ENCODE measurements at regions not wholly inside any gene's neighbourhood (a gene's known extent, or its start where the extent isn't known, plus 50 kb on each side); places are given as distances from the start of the nearest gene placed in this dataset.

GRCh38 chr4:27702730-27703431 lies 842.2 kb downstream of the STIM2 start:
- no peak for FAIRE-seq
- H4K20me1 ChIP-seq (ENCODE audit: control insufficient read depth, insufficient read depth): no peaks in the 10 kb centered on the region
- no peak overlapping the region for H3K4me3 ChIP-seq
- POLR2A ChIA-PET: interaction anchor here (0.8 kb wide), 1 partner anchor 13 kb away, joined by 4 read pairs; no protein-coding TSS in a partner anchor
- 12% methylated on average over 5 of the region's 5 CpGs for WGBS (ENCODE audit: insufficient coverage, insufficient replicate concordance, low lambda C conversion rate, missing lambda C conversion rate)
- no peak overlapping the region for H3K27ac ChIP-seq (ENCODE audit: control insufficient read depth, insufficient read depth)
- in situ Hi-C loops (cut with MboI): no loop called here
- no peaks in the 10 kb centered on the region for H3K27me3 ChIP-seq (replicated peaks in 1 of 2; ENCODE audit: control insufficient read depth in 2 of 2, insufficient read depth in 2 of 2, low read length in 1 of 2)
- no peak overlapping the region for H3K9ac ChIP-seq (ENCODE audit: control insufficient read depth, insufficient read depth, low read length)
- intact Hi-C loops (cut with micrococcal nuclease; ENCODE audit: unreplicated experiment): no loop called here
- H3K79me2 ChIP-seq (ENCODE audit: control insufficient read depth, insufficient read depth, low read length): no peaks in the 10 kb centered on the region
- SMC1A ChIA-PET (ENCODE audit: uncharacterized antibody, unreplicated experiment): interaction anchor here (0.6 to 2.7 kb wide), 12 partner anchors 9 to 537 kb away, joined by 3 to 15 read pairs (median 4); no protein-coding TSS in a partner anchor
- H2AFZ ChIP-seq (ENCODE audit: control insufficient read depth, low read depth, low read length): no peak overlapping the region
- RAD21 ChIA-PET (ENCODE audit: unreplicated experiment): interaction anchor here (0.6 to 1.6 kb wide), 5 partner anchors 9 to 50 kb away, joined by 3 to 8 read pairs (median 3); no protein-coding TSS in a partner anchor
- no TSS peak for BruUV-seq (replicated peaks)
- DNase-seq (ENCODE audit: low read depth, low spot score): no peak
- H3K4me2 ChIP-seq (ENCODE audit: control insufficient read depth, insufficient read depth): no peak overlapping the region
- no peaks in the 10 kb centered on the region for H3K9me3 ChIP-seq (replicated peaks; ENCODE audit: control insufficient read depth, insufficient read depth, low read length)
- peak; percentile 80 for ATAC-seq
- no peaks in the 10 kb centered on the region for H3K4me1 ChIP-seq (ENCODE audit: control insufficient read depth, insufficient read depth, low read length)
- CTCF ChIA-PET: interaction anchor here (0.7 to 4.6 kb wide), 9 partner anchors 10 to 359 kb away, joined by 3 to 37 read pairs (median 4); no protein-coding TSS in a partner anchor
- no peaks in the 10 kb centered on the region for H3K36me3 ChIP-seq (ENCODE audit: control insufficient read depth in 2 of 2, insufficient read depth in 2 of 2, low read length in 1 of 2)
- no peak for TF ChIP-seq CHD2 (IDR thresholded peaks at IDR 0.05; ENCODE audit: borderline replicate concordance, low read depth, low read length)
- no peak for TF ChIP-seq HSF1 (IDR thresholded peaks at IDR 0.05; ENCODE audit: low read depth, low read length)
- no peak for TF ChIP-seq ZBTB33 (IDR thresholded peaks at IDR 0.05)
- no peak for TF ChIP-seq SUZ12 (IDR thresholded peaks at IDR 0.05; ENCODE audit: unreplicated experiment)
- peak; percentile 46; the same call in 1 of the 2 replicates for TF ChIP-seq SMC3 (IDR thresholded peaks at IDR 0.05; ENCODE audit: borderline replicate concordance, low read length)
- TF ChIP-seq ATF2 (IDR thresholded peaks at IDR 0.05; ENCODE audit: low read length): no peak
- TF ChIP-seq NRF1 (conservative IDR thresholded peaks at IDR 0.05; ENCODE audit: low read depth, low read length): no peak
- peak; percentile 95 for TF ChIP-seq ZNF24 (IDR thresholded peaks at IDR 0.05)
- no peak for TF ChIP-seq POLR2A (IDR thresholded peaks at IDR 0.05; ENCODE audit: low read depth, low read length)
- TF ChIP-seq HDAC6 (IDR thresholded peaks at IDR 0.05; ENCODE audit: unreplicated experiment): no peak
- no peak for TF ChIP-seq MAX (IDR thresholded peaks at IDR 0.05; ENCODE audit: low read depth, low read length)
- no peak for TF ChIP-seq ZNF217 (IDR thresholded peaks at IDR 0.05)
- TF ChIP-seq CTCF (IDR thresholded peaks at IDR 0.05 in 2 of 3, conservative IDR thresholded peaks at IDR 0.05 in 1 of 3; ENCODE audit: control insufficient read depth in 2 of 3, extremely low read depth in 1 of 3, insufficient read depth in 1 of 3, low read depth in 3 of 3, low read length in 3 of 3): peak; percentile 10 to 52 (median 36); a peak in 3 of 6 replicates
- TF ChIP-seq BRCA1 (IDR thresholded peaks at IDR 0.05; ENCODE audit: low read depth, low read length): no peak
- TF ChIP-seq POU2F2 (IDR thresholded peaks at IDR 0.05; ENCODE audit: borderline replicate concordance, low read depth, low read length): no peak
- TF ChIP-seq MTA2 (IDR thresholded peaks at IDR 0.05; ENCODE audit: low read depth): no peak
- no peak for TF ChIP-seq CREB1 (IDR thresholded peaks at IDR 0.05; ENCODE audit: low read depth)
- TF ChIP-seq ZNF384 (IDR thresholded peaks at IDR 0.05; ENCODE audit: borderline replicate concordance, low read depth, low read length): no peak

All from GM12878 (cell line).